ENCODE measurements at regions not wholly inside any gene's neighbourhood (a gene's known extent, or its start where the extent isn't known, plus 50 kb on each side); places are given as distances from the start of the nearest gene placed in this dataset.

DNA sequence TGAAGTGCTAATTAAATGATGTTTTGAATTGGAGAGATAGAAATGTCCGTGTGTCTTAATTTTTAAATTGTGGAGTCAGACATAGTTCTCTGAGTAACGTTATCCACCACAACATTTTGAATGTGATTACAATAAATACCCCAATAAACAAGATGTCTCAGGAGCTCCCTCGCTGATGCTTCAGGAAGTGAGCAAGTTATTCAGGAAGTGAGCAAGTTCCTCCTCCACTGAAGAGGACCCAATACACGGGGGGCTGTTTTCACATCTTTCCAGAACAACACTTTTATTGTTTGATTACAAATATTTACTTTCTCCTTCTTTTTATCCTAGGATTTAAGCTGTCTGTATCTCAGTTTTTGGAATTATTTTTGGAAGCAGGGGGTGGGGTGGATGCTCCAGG is 363.8 kb downstream of the LRRC70 start:
- TF ChIP-seq, protein P1, sequence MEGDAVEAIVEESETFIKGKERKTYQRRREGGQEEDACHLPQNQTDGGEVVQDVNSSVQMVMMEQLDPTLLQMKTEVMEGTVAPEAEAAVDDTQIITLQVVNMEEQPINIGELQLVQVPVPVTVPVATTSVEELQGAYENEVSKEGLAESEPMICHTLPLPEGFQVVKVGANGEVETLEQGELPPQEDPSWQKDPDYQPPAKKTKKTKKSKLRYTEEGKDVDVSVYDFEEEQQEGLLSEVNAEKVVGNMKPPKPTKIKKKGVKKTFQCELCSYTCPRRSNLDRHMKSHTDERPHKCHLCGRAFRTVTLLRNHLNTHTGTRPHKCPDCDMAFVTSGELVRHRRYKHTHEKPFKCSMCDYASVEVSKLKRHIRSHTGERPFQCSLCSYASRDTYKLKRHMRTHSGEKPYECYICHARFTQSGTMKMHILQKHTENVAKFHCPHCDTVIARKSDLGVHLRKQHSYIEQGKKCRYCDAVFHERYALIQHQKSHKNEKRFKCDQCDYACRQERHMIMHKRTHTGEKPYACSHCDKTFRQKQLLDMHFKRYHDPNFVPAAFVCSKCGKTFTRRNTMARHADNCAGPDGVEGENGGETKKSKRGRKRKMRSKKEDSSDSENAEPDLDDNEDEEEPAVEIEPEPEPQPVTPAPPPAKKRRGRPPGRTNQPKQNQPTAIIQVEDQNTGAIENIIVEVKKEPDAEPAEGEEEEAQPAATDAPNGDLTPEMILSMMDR (IDR thresholded peaks at IDR 0.05; ENCODE audit: control extremely low read depth, extremely low read depth, low read depth, missing control alignments): no peak
- DNase-seq (ENCODE audit: extremely low spot score): no peak
- ChIA-PET CTCF (no interaction called here), POLR2A (no interaction called here)

DNA sequence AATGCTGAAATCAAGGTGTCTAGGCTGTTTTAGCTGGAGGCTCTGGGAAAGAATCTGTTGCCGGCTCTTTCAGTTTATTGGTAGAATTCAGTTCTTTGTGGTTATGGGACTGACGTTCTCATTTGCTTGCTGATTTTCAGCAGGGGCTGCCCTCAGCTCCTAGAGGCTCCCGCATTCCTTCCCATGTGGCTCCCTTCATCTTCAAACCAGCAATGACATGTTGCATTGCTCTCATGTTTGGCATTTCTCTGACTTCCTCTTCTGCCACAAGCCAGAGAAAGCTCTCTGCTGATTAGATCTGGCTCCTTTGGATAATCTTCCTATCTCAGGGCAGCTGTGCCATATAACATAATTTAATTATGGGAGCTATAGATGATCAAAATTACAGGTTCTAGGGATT is 360.3 kb downstream of the LRRC70 start:
- ChIA-PET CTCF (interaction anchor here (0.8 to 1.9 kb wide), 2 partner anchors 9 to 10 kb away, joined by 3 to 4 read pairs; no protein-coding TSS in a partner anchor), POLR2A (no interaction called here)
- DNase-seq (ENCODE audit: extremely low spot score): no peak
- TF ChIP-seq, protein P1 (IDR thresholded peaks at IDR 0.05; ENCODE audit: control extremely low read depth, extremely low read depth, low read depth, missing control alignments): no peak

DNA sequence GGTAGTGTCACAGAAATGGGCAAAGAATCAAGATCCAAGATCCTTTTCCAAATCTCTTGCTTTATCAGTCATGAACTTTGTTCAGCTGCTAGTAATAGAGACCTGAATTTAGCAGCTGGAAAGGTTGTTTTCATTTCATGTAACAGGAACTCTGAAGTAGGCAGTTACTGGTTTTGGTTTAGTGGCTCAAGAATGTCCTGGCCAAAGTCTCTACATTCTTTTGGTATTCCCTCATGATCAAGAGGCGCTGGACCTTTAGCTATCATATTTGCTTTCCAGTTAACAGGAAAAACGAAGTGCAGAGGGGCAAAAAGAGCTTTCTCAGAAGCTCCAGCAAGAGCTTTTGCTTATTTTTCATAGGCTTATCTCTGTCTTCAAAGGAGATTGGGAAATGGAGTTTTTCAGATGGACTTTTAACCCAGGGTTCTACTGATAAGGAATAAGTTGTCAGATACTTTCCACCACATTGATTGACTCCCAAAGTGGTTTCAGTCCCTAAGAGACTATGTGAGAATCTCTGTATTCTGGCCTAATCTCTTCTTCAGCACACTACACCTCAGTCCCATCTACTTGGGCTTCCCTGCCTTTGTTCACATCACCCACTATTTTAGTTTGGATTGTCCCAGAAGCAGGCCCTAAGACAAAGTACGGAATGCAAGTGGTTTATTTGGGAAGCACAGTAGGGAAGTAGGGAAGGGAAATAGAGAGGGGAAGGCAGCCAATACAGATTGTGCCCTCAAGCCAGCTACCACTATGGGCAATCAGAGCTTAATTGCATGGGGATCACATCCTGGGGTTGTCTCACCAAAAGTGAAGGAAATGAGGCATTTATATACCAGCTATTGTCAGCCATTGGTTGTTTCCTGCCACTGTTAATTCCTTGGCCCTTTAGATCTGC is 359.3 kb downstream of the LRRC70 start:
- ChIA-PET POLR2A (no interaction called here), CTCF (interaction anchor here (1.3 to 1.9 kb wide), 2 partner anchors 9 to 11 kb away, joined by 3 to 4 read pairs; no protein-coding TSS in a partner anchor)
- TF ChIP-seq, protein P1 (IDR thresholded peaks at IDR 0.05; ENCODE audit: control extremely low read depth, extremely low read depth, low read depth, missing control alignments): no peak
- no peak for DNase-seq (ENCODE audit: extremely low spot score)

DNA sequence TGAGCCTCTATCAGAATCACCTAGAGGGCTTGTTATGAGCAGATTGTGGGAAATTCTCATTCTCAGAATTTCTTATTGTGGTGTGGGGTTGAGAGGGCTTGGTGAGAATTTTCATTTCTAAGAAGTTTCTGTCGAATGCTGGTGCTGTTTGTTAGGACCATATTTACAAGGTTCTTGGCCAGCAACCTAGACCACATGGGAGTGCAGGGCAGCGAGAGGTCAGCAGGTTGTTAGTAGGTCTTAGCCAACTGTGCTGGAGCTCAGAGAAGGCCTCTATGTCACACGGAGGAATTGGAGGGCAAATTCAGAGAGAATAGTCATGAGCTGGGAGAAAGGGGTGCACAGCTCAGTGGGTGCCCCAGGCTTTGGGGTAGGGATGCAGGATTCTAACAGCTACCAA is 357.0 kb downstream of the LRRC70 start:
- ChIA-PET CTCF (no interaction called here), POLR2A (no interaction called here)
- no peak for DNase-seq (ENCODE audit: extremely low spot score)
- TF ChIP-seq, protein P1 (IDR thresholded peaks at IDR 0.05; ENCODE audit: control extremely low read depth, extremely low read depth, low read depth, missing control alignments): no peak

DNA sequence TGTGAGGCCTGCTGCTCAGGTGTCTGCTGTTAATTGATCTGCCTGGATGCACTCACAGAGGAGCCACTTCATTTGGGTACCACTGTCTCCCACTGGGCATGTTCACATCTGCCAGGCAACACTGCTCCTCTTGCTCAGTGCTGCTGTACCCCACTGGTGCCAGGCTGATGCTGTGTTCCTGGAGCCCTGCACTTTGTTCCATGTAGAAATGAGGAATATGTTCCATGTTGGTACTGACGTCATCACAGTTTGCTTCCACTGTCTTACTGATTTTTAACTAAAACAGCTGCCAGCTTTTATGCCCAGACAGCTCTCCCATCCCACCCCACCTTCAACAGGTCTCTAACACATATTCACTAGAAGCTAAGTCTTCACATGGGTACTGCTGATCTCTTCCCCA is 355.7 kb downstream of the LRRC70 start:
- ChIA-PET POLR2A (no interaction called here), CTCF (no interaction called here)
- no peak for DNase-seq (ENCODE audit: extremely low spot score)
- TF ChIP-seq, protein P1 (IDR thresholded peaks at IDR 0.05; ENCODE audit: control extremely low read depth, extremely low read depth, low read depth, missing control alignments): no peak

DNA sequence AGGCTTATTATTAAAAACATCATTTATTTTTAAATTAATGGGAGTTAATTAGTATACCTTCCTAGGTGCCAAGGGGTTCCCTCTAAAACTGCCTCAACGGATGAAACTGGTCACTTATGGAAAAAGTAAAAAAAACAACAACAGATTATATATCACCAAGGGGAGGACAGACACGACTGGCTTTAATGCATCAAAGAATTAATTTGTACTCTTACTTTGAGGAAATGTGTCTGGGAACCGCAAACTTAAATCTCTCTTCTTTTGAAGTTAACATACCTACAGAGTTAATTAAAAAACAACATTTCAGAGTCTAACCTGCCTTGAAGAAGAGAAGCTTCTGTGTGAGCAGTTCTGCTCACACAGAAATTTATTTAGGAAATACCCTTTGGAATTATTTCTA is 354.6 kb downstream of the LRRC70 start:
- TF ChIP-seq, protein P1 (IDR thresholded peaks at IDR 0.05; ENCODE audit: control extremely low read depth, extremely low read depth, low read depth, missing control alignments): no peak
- no peak for DNase-seq (ENCODE audit: extremely low spot score)
- CTCF ChIA-PET: no interaction called here
- POLR2A ChIA-PET: no interaction called here
